Endodermal cell (in vitro differentiated cells): ENCODE measurements at regions not wholly inside any gene's neighbourhood (a gene's known extent, or its start where the extent isn't known, plus 50 kb on each side); places are given as distances from the start of the nearest gene placed in this dataset.
A peak's percentile ranks its signal among the peaks of the same experiment; 100 is the strongest.

ENCODE experiments used
- DNase-seq: peaks from one replicate; pipeline ENCODE4 v3.0.0-alpha.2; 2017
- H3K27ac ChIP-seq: 2 replicates; pipeline ENCODE4 v1.5.1; 2013; ENCODE audit warnings: mild to moderate bottlenecking, low read depth, low read length, moderate library complexity
- H3K27me3 ChIP-seq: 2 replicates; pipeline ENCODE4 v1.6.1; 2013; ENCODE audit warnings: mild to moderate bottlenecking, low read length, moderate library complexity; ENCODE audit not compliant: insufficient read depth, control insufficient read depth, poor library complexity, severe bottlenecking
- H3K36me3 ChIP-seq: 2 replicates; pipeline ENCODE4 v1.7.0; 2013; ENCODE audit warnings: mild to moderate bottlenecking, low read length, moderate library complexity; ENCODE audit not compliant: control insufficient read depth, insufficient read depth
- H3K4me1 ChIP-seq: one replicate; pipeline ENCODE4 v1.7.0; 2013; ENCODE audit warnings: low read length; ENCODE audit not compliant: control insufficient read depth, insufficient read depth
- H3K4me3 ChIP-seq: 2 replicates; pipeline ENCODE4 v1.5.1; 2013; ENCODE audit warnings: mild to moderate bottlenecking, low read length, moderate library complexity
- H3K9ac ChIP-seq: 2 replicates; pipeline ENCODE4 v1.6.1; 2013; ENCODE audit warnings: mild to moderate bottlenecking, low read length, moderate library complexity; ENCODE audit not compliant: poor library complexity, severe bottlenecking; ENCODE audit errors: extremely low read depth
- H3K9me3 ChIP-seq: 2 replicates; pipeline ENCODE4 v1.6.1; 2013; ENCODE audit warnings: mild to moderate bottlenecking, low read length, moderate library complexity; ENCODE audit not compliant: control insufficient read depth
- H3K27ac Mint-ChIP-seq: 2 replicates; pipeline ENCODE4 v1.8.0; 2020; ENCODE audit warnings: mixed read lengths
- H3K27me3 Mint-ChIP-seq: 2 replicates; pipeline ENCODE4 v1.8.0; 2021; ENCODE audit warnings: mild to moderate bottlenecking, mixed read lengths; ENCODE audit not compliant: insufficient read depth
- H3K36me3 Mint-ChIP-seq: 2 replicates; pipeline ENCODE4 v1.8.0; 2020; ENCODE audit warnings: low read depth, mixed read lengths
- H3K4me1 Mint-ChIP-seq: 2 replicates; pipeline ENCODE4 v1.8.0; 2020; ENCODE audit warnings: mixed read lengths
- H3K4me3 Mint-ChIP-seq: 2 replicates; pipeline ENCODE4 v1.8.0; 2020; ENCODE audit warnings: mild to moderate bottlenecking, moderate library complexity, mixed read lengths
- H3K9me3 Mint-ChIP-seq: 2 replicates; pipeline ENCODE4 v1.8.0; 2020; ENCODE audit warnings: mild to moderate bottlenecking, mixed read lengths
- CTCF ChIP-seq: fragments of 200-600 bp; sonication (generic); conservative IDR thresholded peaks from 2 replicates; pipeline ENCODE4 v1.5.0; 2021; ENCODE audit warnings: antibody characterized with exemption, mild to moderate bottlenecking
- WGBS, 2 experiments: methylation state at CpG; one replicate each; pipeline versions ENCODE4 v1.1.5 to v1.1.7; 2013; ENCODE audit warnings: missing lambda C conversion rate in 2 of 2, mixed read lengths in 1 of 2; ENCODE audit not compliant: insufficient coverage in 1 of 2, insufficient read length in 1 of 2; 5-methylcytosine and 5-hydroxymethylcytosine counted together

DNA sequence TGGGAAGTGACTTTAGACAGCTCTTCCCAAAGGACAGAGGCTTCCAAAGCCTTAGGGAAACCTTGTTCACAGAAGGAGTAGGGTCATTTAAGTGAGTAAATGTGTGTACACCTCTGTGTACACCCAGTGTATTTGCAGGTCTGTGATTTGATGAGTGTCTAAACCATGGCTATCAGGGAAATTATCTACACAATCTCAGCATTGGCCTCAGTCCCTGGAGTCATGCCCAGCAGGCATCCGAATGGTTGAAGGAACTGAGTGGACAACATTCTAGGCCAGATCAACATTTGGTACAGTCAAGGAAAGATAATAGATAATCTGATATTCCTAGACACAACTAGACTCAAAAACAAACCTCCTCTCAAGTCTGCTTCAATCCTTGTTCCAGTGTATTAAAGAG is 258.4 kb upstream of the DAPK1 start:
- Mint-ChIP-seq H3K4me3 (no peak overlapping the region), H3K36me3 (no peaks in the 10 kb centered on the region), H3K27me3 (peaks cover 3% of the 10 kb centered on the region), H3K4me1 (no peaks in the 10 kb centered on the region), H3K9me3 (no peaks in the 10 kb centered on the region), H3K27ac (no peak overlapping the region)
- no peaks in the 10 kb centered on the region for H3K4me1 ChIP-seq
- no peaks in the 10 kb centered on the region for H3K27me3 ChIP-seq
- no peaks in the 10 kb centered on the region for H3K9me3 ChIP-seq
- no peak overlapping the region for H3K9ac ChIP-seq
- DNase-seq = no peak
- TF ChIP-seq CTCF = no peak
- no peak overlapping the region for H3K27ac ChIP-seq
- 82% methylated on average over 1 of the region's 1 CpG; no CpG with 5 or more reads in 1 of the 2 experiments for WGBS, 2 experiments
- H3K4me3 ChIP-seq = no peak overlapping the region
- H3K36me3 ChIP-seq = no peaks in the 10 kb centered on the region

DNA sequence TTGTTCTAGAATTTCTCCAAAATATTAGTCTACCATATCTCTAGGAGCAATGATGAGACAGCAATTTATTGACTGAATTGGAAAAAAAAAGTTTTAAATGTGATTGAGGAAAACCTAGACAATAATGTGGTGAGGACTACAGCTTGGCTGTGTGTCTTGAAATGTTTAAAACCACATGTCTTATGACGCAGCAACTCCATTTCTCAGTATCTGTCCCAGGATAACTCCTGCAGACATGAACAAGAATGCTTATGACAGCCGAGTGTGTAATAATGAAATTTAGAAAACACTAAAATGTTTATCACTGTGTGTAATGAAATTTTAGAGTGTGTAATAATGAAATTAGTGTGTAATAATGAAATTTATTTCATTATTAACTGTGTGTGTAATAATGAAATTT is 254.1 kb upstream of the DAPK1 start:
- Mint-ChIP-seq H3K9me3 (no peaks in the 10 kb centered on the region), H3K27ac (no peak overlapping the region), H3K4me3 (no peak overlapping the region), H3K27me3 (peaks cover 3% of the 10 kb centered on the region), H3K4me1 (peaks cover 14% of the 10 kb centered on the region), H3K36me3 (no peaks in the 10 kb centered on the region)
- no peak for DNase-seq
- Histone ChIP-seq H3K4me3 (no peak overlapping the region), H3K9me3 (no peaks in the 10 kb centered on the region), H3K4me1 (peaks cover 7% of the 10 kb centered on the region), H3K27ac (no peak overlapping the region), H3K9ac (no peak overlapping the region), H3K27me3 (no peaks in the 10 kb centered on the region), H3K36me3 (no peaks in the 10 kb centered on the region)
- 93 to 94% methylated on average over 2 of the region's 2 CpGs for WGBS, 2 experiments
- TF ChIP-seq CTCF = no peak

DNA sequence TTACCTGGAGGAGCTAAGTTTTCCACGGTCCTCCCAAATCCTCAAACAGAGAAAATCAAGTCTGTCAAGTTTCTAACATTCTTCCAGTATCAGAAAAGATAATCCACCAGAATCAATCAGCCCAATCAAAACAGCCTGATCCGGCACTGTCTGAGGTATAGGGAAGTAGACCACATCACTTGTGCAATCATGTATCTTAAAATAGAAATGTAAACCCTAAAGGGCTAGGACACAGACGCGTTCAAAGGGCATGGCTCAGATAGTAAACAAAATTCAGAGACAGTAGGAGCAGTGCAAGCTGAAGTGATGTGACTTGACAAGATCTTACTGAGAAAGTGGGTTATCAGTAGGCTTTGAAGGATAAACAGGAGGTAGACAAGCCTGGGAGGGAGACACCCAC is 252.4 kb upstream of the DAPK1 start:
- 80 to 100% methylated on average over 2 to 4 of the region's 4 CpGs for WGBS, 2 experiments
- Histone ChIP-seq H3K36me3 (no peaks in the 10 kb centered on the region), H3K27me3 (no peaks in the 10 kb centered on the region), H3K9me3 (no peaks in the 10 kb centered on the region), H3K27ac (no peak overlapping the region), H3K4me3 (peak overlapping the region; percentile 55), H3K9ac (no peak overlapping the region), H3K4me1 (peaks cover 7% of the 10 kb centered on the region)
- no peak for DNase-seq
- no peaks in the 10 kb centered on the region for H3K36me3 Mint-ChIP-seq
- H3K4me1 Mint-ChIP-seq = peaks cover 14% of the 10 kb centered on the region
- H3K27ac Mint-ChIP-seq = peak overlapping the region; percentile 63
- TF ChIP-seq CTCF = no peak
- no peaks in the 10 kb centered on the region for H3K9me3 Mint-ChIP-seq
- H3K27me3 Mint-ChIP-seq = peaks cover 3% of the 10 kb centered on the region
- no peak overlapping the region for H3K4me3 Mint-ChIP-seq
